H9 (cell line): ENCODE measurements at regions not wholly inside any gene's neighbourhood (a gene's known extent, or its start where the extent isn't known, plus 50 kb on each side); places are given as distances from the start of the nearest gene placed in this dataset.

ENCODE experiments used
- DNase-seq: peaks from one replicate; pipeline ENCODE4 v3.0.0-alpha.2; 2017
- H2AFZ ChIP-seq: one replicate; pipeline ENCODE4 v1.6.1; 2013; ENCODE audit warnings: mild to moderate bottlenecking, low read length, control low read depth, moderate library complexity
- H2AK5ac ChIP-seq: 2 replicates; pipeline ENCODE4 v1.6.1; 2013; ENCODE audit warnings: low read length, control low read depth, mixed read lengths; ENCODE audit not compliant: insufficient read length
- H2BK120ac ChIP-seq: one replicate; pipeline ENCODE4 v1.6.1; 2013; ENCODE audit warnings: low read depth, mild to moderate bottlenecking, low read length, control low read depth, inconsistent platforms; ENCODE audit not compliant: poor library complexity, severe bottlenecking
- H2BK12ac ChIP-seq: 2 replicates; pipeline ENCODE4 v1.6.1; 2013; ENCODE audit warnings: low read length, control low read depth, mixed read lengths, low read depth; ENCODE audit not compliant: insufficient read length
- H2BK15ac ChIP-seq: 2 replicates; pipeline ENCODE4 v1.6.1; 2013; ENCODE audit warnings: low read depth, low read length, control low read depth
- H2BK20ac ChIP-seq: one replicate; pipeline ENCODE4 v1.6.1; 2013; ENCODE audit warnings: low read depth, mild to moderate bottlenecking, low read length, control low read depth, inconsistent platforms; ENCODE audit not compliant: poor library complexity, severe bottlenecking
- H2BK5ac ChIP-seq: 2 replicates; pipeline ENCODE4 v1.6.1; 2013; ENCODE audit warnings: low read length, control low read depth, mixed read lengths; ENCODE audit not compliant: insufficient read length
- H3K14ac ChIP-seq: 2 replicates; pipeline ENCODE4 v1.6.1; 2013; ENCODE audit warnings: low read length, control low read depth; ENCODE audit not compliant: insufficient read depth
- H3K18ac ChIP-seq: 2 replicates; pipeline ENCODE4 v1.6.1; 2013; ENCODE audit warnings: low read depth, mild to moderate bottlenecking, mixed read lengths, low read length, control low read depth; ENCODE audit not compliant: insufficient read length
- H3K23ac ChIP-seq: 2 replicates; pipeline ENCODE4 v1.6.1; 2013; ENCODE audit warnings: low read length, control low read depth, mixed read lengths, low read depth; ENCODE audit not compliant: insufficient read length
- H3K23me2 ChIP-seq: 2 replicates; pipeline ENCODE4 v1.6.1; 2013; ENCODE audit warnings: low read depth, mild to moderate bottlenecking, mixed read lengths, low read length, control low read depth; ENCODE audit not compliant: insufficient read length, poor library complexity, severe bottlenecking
- H3K27ac ChIP-seq: 2 replicates; pipeline ENCODE4 v1.5.1; 2013; ENCODE audit warnings: low read length, control low read depth, mixed read lengths, low read depth; ENCODE audit not compliant: insufficient read length
- H3K27me3 ChIP-seq: 2 replicates; pipeline ENCODE4 v1.6.1; 2013; ENCODE audit warnings: low read length, control low read depth, inconsistent platforms; ENCODE audit not compliant: insufficient read depth
- H3K4ac ChIP-seq: 2 replicates; pipeline ENCODE4 v1.6.1; 2013; ENCODE audit warnings: low read depth, mild to moderate bottlenecking, control low read depth, inconsistent platforms, low read length, moderate library complexity
- H3K4me1 ChIP-seq: 2 replicates; pipeline ENCODE4 v1.6.1; 2013; ENCODE audit warnings: low read length, control low read depth, inconsistent platforms; ENCODE audit not compliant: insufficient read depth
- H3K4me2 ChIP-seq: 2 replicates; pipeline ENCODE4 v1.6.1; 2013; ENCODE audit warnings: low read length, control low read depth, mixed read lengths; ENCODE audit not compliant: insufficient read length, insufficient read depth
- H3K56ac ChIP-seq: 2 replicates; pipeline ENCODE4 v1.6.1; 2013; ENCODE audit warnings: low read depth, mild to moderate bottlenecking, mixed read lengths, low read length, control low read depth; ENCODE audit not compliant: insufficient read length
- H3K79me1 ChIP-seq: 2 replicates; pipeline ENCODE4 v1.6.1; 2013; ENCODE audit warnings: low read depth, mild to moderate bottlenecking, moderate library complexity, low read length, control low read depth, inconsistent platforms; ENCODE audit not compliant: insufficient read depth, poor library complexity, severe bottlenecking
- H3K79me2 ChIP-seq: 2 replicates; pipeline ENCODE4 v1.6.1; 2013; ENCODE audit warnings: low read length, control low read depth, inconsistent platforms; ENCODE audit not compliant: insufficient read depth
- H3K9ac ChIP-seq: 2 replicates; pipeline ENCODE4 v1.6.1; 2013; ENCODE audit warnings: low read length, control low read depth, mixed read lengths; ENCODE audit not compliant: insufficient read length; ENCODE audit errors: extremely low read depth
- H3K9me3 ChIP-seq: one replicate; pipeline ENCODE4 v1.6.1; 2013; ENCODE audit warnings: low read depth, low read length, inconsistent platforms; ENCODE audit not compliant: control insufficient read depth
- H3T11ph ChIP-seq: one replicate; pipeline ENCODE4 v1.6.1; 2013; ENCODE audit warnings: mild to moderate bottlenecking, low read length, control low read depth, inconsistent platforms
- H4K20me1 ChIP-seq: one replicate; pipeline ENCODE4 v1.6.1; 2013; ENCODE audit not compliant: control insufficient read depth, insufficient read length, insufficient read depth
- H4K5ac ChIP-seq: 2 replicates; pipeline ENCODE4 v1.6.1; 2013; ENCODE audit warnings: low read depth, mild to moderate bottlenecking, mixed read lengths, low read length, control low read depth; ENCODE audit not compliant: insufficient read length
- H4K8ac ChIP-seq: replicated peaks from 2 replicates; pipeline ENCODE4 v1.6.1; 2013; ENCODE audit warnings: low read length, control low read depth, mixed read lengths, low read depth; ENCODE audit not compliant: insufficient read length
- H4K91ac ChIP-seq: 2 replicates; pipeline ENCODE4 v1.6.1; 2013; ENCODE audit warnings: low read depth, mild to moderate bottlenecking, moderate library complexity, mixed read lengths, low read length, control low read depth; ENCODE audit not compliant: insufficient read length
- H3K27ac Mint-ChIP-seq, 3 experiments: 2 replicates in 2 of 3; 3 replicates in 1 of 3; pipeline ENCODE4 v1.8.0; 2020 to 2021; ENCODE audit warnings: mixed read lengths in 3 of 3, mild to moderate bottlenecking in 1 of 3, moderate library complexity in 1 of 3
- H3K27me3 Mint-ChIP-seq: 2 replicates; pipeline ENCODE4 v1.8.0; 2021; ENCODE audit warnings: low read depth, mild to moderate bottlenecking, moderate library complexity, mixed read lengths
- H3K36me3 Mint-ChIP-seq, 3 experiments: 2 replicates in 2 of 3; 3 replicates in 1 of 3; pipeline ENCODE4 v1.8.0; 2020 to 2021; ENCODE audit warnings: low read depth in 3 of 3, mixed read lengths in 3 of 3; ENCODE audit not compliant: insufficient read depth in 1 of 3
- H3K4me1 Mint-ChIP-seq, 2 experiments: 2 replicates each; pipeline ENCODE4 v1.8.0; 2020; ENCODE audit warnings: mixed read lengths in 2 of 2
- H3K4me3 Mint-ChIP-seq, 2 experiments: 2 replicates in 1 of 2; 3 replicates in 1 of 2; pipeline ENCODE4 v1.8.0; 2020 to 2021; ENCODE audit warnings: mild to moderate bottlenecking in 2 of 2, mixed read lengths in 2 of 2, moderate library complexity in 1 of 2
- H3K9me3 Mint-ChIP-seq, 2 experiments: 2 replicates in 1 of 2; 3 replicates in 1 of 2; pipeline ENCODE4 v1.8.0; 2020; ENCODE audit warnings: mild to moderate bottlenecking in 2 of 2, mixed read lengths in 2 of 2, moderate library complexity in 1 of 2
- WGBS: extraction: QIAGEN DNeasy Blood & Tissue Kit; methylation state at CpG from one replicate; pipeline ENCODE4 v1.1.7; 2013; ENCODE audit warnings: missing lambda C conversion rate, low lambda C conversion rate, mixed read lengths; ENCODE audit not compliant: insufficient read length; ENCODE audit errors: extremely low coverage; 5-methylcytosine and 5-hydroxymethylcytosine counted together
- TF ChIP-seq, protein P1 (sequence below): fragments of 200-600 bp; sonication (generic); conservative IDR thresholded peaks from 3 replicates; pipeline ENCODE4 v1.8.0; 2021; ENCODE audit warnings: antibody characterized with exemption, mild to moderate bottlenecking

DNA sequence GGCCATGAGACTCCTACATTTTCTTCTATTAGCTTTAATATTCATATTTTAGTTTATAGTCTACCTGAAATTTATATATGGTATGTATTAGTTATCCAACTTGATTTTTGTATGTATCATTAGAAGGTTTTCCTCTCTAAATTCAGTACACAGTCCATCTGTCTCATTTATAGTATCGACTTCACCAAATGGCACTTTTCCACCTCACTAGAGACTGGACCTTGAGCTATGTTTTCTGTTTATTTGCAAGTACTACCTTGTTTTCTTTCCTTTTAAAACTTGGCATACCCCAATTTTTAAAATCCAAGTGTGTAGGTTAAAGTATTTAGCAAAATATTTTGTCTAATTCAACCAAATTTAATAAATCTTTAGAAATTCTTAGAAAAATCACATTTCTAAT, 1137.5 kb downstream of the NSUN3 start:
- H3K14ac ChIP-seq: no peak overlapping the region
- H3K9me3 Mint-ChIP-seq: peaks cover 12 to 26% of the 10 kb centered on the region in 2 experiments; a peak in 4 of 5 replicates
- no peak overlapping the region for H3K4me3 Mint-ChIP-seq
- no peak overlapping the region for H2BK20ac ChIP-seq
- no peak for DNase-seq
- TF ChIP-seq, protein P1, sequence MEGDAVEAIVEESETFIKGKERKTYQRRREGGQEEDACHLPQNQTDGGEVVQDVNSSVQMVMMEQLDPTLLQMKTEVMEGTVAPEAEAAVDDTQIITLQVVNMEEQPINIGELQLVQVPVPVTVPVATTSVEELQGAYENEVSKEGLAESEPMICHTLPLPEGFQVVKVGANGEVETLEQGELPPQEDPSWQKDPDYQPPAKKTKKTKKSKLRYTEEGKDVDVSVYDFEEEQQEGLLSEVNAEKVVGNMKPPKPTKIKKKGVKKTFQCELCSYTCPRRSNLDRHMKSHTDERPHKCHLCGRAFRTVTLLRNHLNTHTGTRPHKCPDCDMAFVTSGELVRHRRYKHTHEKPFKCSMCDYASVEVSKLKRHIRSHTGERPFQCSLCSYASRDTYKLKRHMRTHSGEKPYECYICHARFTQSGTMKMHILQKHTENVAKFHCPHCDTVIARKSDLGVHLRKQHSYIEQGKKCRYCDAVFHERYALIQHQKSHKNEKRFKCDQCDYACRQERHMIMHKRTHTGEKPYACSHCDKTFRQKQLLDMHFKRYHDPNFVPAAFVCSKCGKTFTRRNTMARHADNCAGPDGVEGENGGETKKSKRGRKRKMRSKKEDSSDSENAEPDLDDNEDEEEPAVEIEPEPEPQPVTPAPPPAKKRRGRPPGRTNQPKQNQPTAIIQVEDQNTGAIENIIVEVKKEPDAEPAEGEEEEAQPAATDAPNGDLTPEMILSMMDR: no peak
- no peaks in the 10 kb centered on the region for H4K20me1 ChIP-seq
- no peak overlapping the region for H3K27ac ChIP-seq
- no peak overlapping the region for H2AFZ ChIP-seq
- H3K4me2 ChIP-seq: no peak overlapping the region
- no peak overlapping the region for H3K18ac ChIP-seq
- H3K56ac ChIP-seq: no peak overlapping the region
- no peak overlapping the region for H4K8ac ChIP-seq
- H4K5ac ChIP-seq: no peak overlapping the region
- no peak overlapping the region for H2BK15ac ChIP-seq
- H3K9me3 ChIP-seq: no peaks in the 10 kb centered on the region
- no peak overlapping the region for H3K4ac ChIP-seq
- no peak overlapping the region for H3T11ph ChIP-seq
- no peak overlapping the region for H2BK12ac ChIP-seq
- no peaks in the 10 kb centered on the region for H3K79me1 ChIP-seq
- H2BK5ac ChIP-seq: no peak overlapping the region
- H3K27ac Mint-ChIP-seq: no peak overlapping the region
- no peaks in the 10 kb centered on the region for H3K79me2 ChIP-seq
- no peaks in the 10 kb centered on the region for H3K4me1 Mint-ChIP-seq
- H2BK120ac ChIP-seq: no peak overlapping the region
- WGBS: no CpG with 5 or more reads among the region's 1 CpG
- no peak overlapping the region for H2AK5ac ChIP-seq
- no peaks in the 10 kb centered on the region for H3K27me3 ChIP-seq
- H3K9ac ChIP-seq: no peak overlapping the region
- H3K36me3 Mint-ChIP-seq: peaks cover 2 to 10% (median 5%) of the 10 kb centered on the region in 3 experiments; a peak in 6 of 7 replicates
- no peaks in the 10 kb centered on the region for H3K23me2 ChIP-seq
- no peak overlapping the region for H4K91ac ChIP-seq
- H3K23ac ChIP-seq: no peak overlapping the region
- H3K4me1 ChIP-seq: no peaks in the 10 kb centered on the region
- H3K27me3 Mint-ChIP-seq: no peaks in the 10 kb centered on the region
